ENCODE measurements at regions not wholly inside any gene's neighbourhood (a gene's known extent, or its start where the extent isn't known, plus 50 kb on each side); places are given as distances from the start of the nearest gene placed in this dataset.

- no peaks in the 10 kb centered on the region for H3K4me1 ChIP-seq (ENCODE audit: control insufficient read depth, extremely low read depth, insufficient read depth, low read length)
- no peak overlapping the region for H3K4me2 ChIP-seq (ENCODE audit: control insufficient read depth, extremely low read depth, insufficient read depth, low read depth, low read length)
- no peaks in the 10 kb centered on the region for H3K9me3 ChIP-seq (ENCODE audit: control insufficient read depth, low read depth, low read length)
- H2AFZ ChIP-seq (ENCODE audit: control insufficient read depth, low read length) = no peak overlapping the region
- no peak for TF ChIP-seq CTCF (optimal IDR thresholded peaks at IDR 0.05 in 1 of 3, IDR thresholded peaks at IDR 0.05 in 1 of 3, conservative IDR thresholded peaks at IDR 0.05 in 1 of 3; ENCODE audit: extremely low read depth in 1 of 3, insufficient read depth in 2 of 3, low read length in 3 of 3)
- H3K36me3 ChIP-seq (ENCODE audit: control insufficient read depth in 2 of 2, extremely low read depth in 1 of 2, insufficient read depth in 2 of 2, low read length in 2 of 2) = no peaks in the 10 kb centered on the region
- no peaks in the 10 kb centered on the region for H3K9me1 ChIP-seq (ENCODE audit: control insufficient read depth, extremely low read depth, insufficient read depth, low read length)
- FAIRE-seq (no peak), DNase-seq (ENCODE audit: low read depth, low spot score) (no peak)
- H3K79me2 ChIP-seq (ENCODE audit: control insufficient read depth, insufficient read depth, low read length) = no peaks in the 10 kb centered on the region
- no peaks in the 10 kb centered on the region for H4K20me1 ChIP-seq (ENCODE audit: control insufficient read depth, extremely low read depth, insufficient read depth, low read length)
- dilution Hi-C loops (cut with MboI; ENCODE audit: extremely low pct_ligation_motif_present, low sequenced_read_pairs) = no loop called here
- no peaks in the 10 kb centered on the region for H3K27me3 ChIP-seq (ENCODE audit: control insufficient read depth, extremely low read depth, insufficient read depth, low read length)
- no peak overlapping the region for H3K27ac ChIP-seq (ENCODE audit: control insufficient read depth, insufficient read depth, low read length)
- H3K9ac ChIP-seq (ENCODE audit: control insufficient read depth, extremely low read depth, insufficient read depth, low read length) = no peak overlapping the region
- no peak overlapping the region for H3K4me3 ChIP-seq (ENCODE audit: control insufficient read depth in 2 of 3, extremely low read depth in 1 of 3, insufficient read depth in 2 of 3, low read depth in 1 of 3, low read length in 3 of 3)
Measured at GRCh38 chr7:83806538-83806937, 157.6 kb upstream of the SEMA3E start.

DNA sequence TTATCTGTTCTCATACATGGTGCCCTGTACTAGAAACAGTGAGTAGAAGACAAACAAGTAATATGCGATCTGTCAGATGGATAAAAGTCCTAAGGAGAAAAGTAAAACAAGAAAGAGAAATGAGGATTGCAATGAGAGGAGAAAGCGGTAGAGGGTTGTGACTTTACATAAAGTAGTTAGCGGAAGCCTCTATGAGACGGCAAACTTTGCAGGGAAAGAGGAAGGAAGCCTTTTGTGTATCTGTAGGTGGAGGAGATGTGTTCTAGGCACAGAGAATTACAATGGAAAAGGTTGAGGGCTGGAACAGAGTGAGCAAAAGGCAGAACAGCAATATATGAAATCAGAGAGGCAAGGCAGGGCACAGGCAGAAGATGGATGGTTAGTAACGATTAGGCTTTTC, 150.4 kb upstream of the SEMA3E start:
- no peak overlapping the region for H3K9ac ChIP-seq (ENCODE audit: control insufficient read depth, extremely low read depth, insufficient read depth, low read length)

More for the DNA sequence above, 150.4 kb upstream of the SEMA3E start:
- Histone ChIP-seq H3K36me3 (ENCODE audit: control insufficient read depth in 2 of 2, extremely low read depth in 1 of 2, insufficient read depth in 2 of 2, low read length in 2 of 2) (no peaks in the 10 kb centered on the region), H2AFZ (ENCODE audit: control insufficient read depth, low read length) (no peak overlapping the region), H3K27ac (ENCODE audit: control insufficient read depth, insufficient read depth, low read length) (no peak overlapping the region), H3K9me1 (ENCODE audit: control insufficient read depth, extremely low read depth, insufficient read depth, low read length) (no peaks in the 10 kb centered on the region), H3K4me2 (ENCODE audit: control insufficient read depth, extremely low read depth, insufficient read depth, low read depth, low read length) (no peak overlapping the region), H3K9me3 (ENCODE audit: control insufficient read depth, low read depth, low read length) (no peaks in the 10 kb centered on the region), H3K4me3 (ENCODE audit: control insufficient read depth in 2 of 3, extremely low read depth in 1 of 3, insufficient read depth in 2 of 3, low read depth in 1 of 3, low read length in 3 of 3) (no peak overlapping the region), H3K4me1 (ENCODE audit: control insufficient read depth, extremely low read depth, insufficient read depth, low read length) (no peaks in the 10 kb centered on the region), H3K27me3 (ENCODE audit: control insufficient read depth, extremely low read depth, insufficient read depth, low read length) (no peaks in the 10 kb centered on the region), H3K79me2 (ENCODE audit: control insufficient read depth, insufficient read depth, low read length) (no peaks in the 10 kb centered on the region), H4K20me1 (ENCODE audit: control insufficient read depth, extremely low read depth, insufficient read depth, low read length) (no peaks in the 10 kb centered on the region)
- TF ChIP-seq EZH2 (IDR thresholded peaks at IDR 0.05; ENCODE audit: low read length) (no peak), CTCF (optimal IDR thresholded peaks at IDR 0.05 in 1 of 3, IDR thresholded peaks at IDR 0.05 in 1 of 3, conservative IDR thresholded peaks at IDR 0.05 in 1 of 3; ENCODE audit: extremely low read depth in 1 of 3, insufficient read depth in 2 of 3, low read length in 3 of 3) (no peak)
- FAIRE-seq (no peak), DNase-seq (ENCODE audit: low read depth, low spot score) (no peak)
- dilution Hi-C loops (cut with MboI; ENCODE audit: extremely low pct_ligation_motif_present, low sequenced_read_pairs) = no loop called here
